ENCODE measurements at regions not wholly inside any gene's neighbourhood (a gene's known extent, or its start where the extent isn't known, plus 50 kb on each side); places are given as distances from the start of the nearest gene placed in this dataset.
A peak's percentile ranks its signal among the peaks of the same experiment; 100 is the strongest.

DNA sequence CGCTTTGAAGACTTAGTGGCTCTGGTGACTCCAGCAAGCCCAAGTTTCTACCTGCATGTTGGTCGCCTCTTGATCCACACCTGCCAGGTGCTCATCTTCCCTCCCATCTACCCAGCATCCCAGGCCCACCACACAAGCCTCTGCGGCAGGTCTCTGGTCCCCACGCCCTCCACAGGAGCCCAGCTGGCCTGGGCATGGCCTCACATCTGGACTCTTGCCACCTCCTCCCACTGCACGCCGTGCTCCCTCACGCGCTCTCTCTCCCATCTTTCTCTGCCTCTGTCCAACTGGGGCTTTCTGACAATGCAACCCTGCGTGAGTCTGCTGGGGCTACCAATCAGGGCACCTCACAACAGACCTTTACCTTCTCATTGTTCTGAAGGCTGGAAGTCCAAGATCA lies 50.2 kb upstream of the FGFR2 start:
- CTCF ChIA-PET, result no interaction called here
- DNase-seq (ENCODE audit: low read depth in 1 of 2, low spot score in 1 of 2), result no peak
- 57% methylated on average over 9 of the region's 9 CpGs for WGBS (ENCODE audit: missing lambda C conversion rate)
- no peak for TF ChIP-seq SREBF2 (IDR thresholded peaks at IDR 0.05)
- TF ChIP-seq GATA3 (IDR thresholded peaks at IDR 0.05; ENCODE audit: borderline replicate concordance), result no peak
- no peak for TF ChIP-seq KDM1A (IDR thresholded peaks at IDR 0.05; ENCODE audit: low read depth)
- TF ChIP-seq RARB (CRISPR knock-in tag; IDR thresholded peaks at IDR 0.05), result no peak
- no peak for TF ChIP-seq RNF2 (IDR thresholded peaks at IDR 0.05; ENCODE audit: borderline replicate concordance, low read depth)
- TF ChIP-seq HOXB5 (CRISPR knock-in tag; IDR thresholded peaks at IDR 0.05), result no peak
- TF ChIP-seq ZC3H11A (IDR thresholded peaks at IDR 0.05), result no peak
- TF ChIP-seq CEBPB (IDR thresholded peaks at IDR 0.05), result no peak
- TF ChIP-seq, protein P1, sequence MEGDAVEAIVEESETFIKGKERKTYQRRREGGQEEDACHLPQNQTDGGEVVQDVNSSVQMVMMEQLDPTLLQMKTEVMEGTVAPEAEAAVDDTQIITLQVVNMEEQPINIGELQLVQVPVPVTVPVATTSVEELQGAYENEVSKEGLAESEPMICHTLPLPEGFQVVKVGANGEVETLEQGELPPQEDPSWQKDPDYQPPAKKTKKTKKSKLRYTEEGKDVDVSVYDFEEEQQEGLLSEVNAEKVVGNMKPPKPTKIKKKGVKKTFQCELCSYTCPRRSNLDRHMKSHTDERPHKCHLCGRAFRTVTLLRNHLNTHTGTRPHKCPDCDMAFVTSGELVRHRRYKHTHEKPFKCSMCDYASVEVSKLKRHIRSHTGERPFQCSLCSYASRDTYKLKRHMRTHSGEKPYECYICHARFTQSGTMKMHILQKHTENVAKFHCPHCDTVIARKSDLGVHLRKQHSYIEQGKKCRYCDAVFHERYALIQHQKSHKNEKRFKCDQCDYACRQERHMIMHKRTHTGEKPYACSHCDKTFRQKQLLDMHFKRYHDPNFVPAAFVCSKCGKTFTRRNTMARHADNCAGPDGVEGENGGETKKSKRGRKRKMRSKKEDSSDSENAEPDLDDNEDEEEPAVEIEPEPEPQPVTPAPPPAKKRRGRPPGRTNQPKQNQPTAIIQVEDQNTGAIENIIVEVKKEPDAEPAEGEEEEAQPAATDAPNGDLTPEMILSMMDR (IDR thresholded peaks at IDR 0.05), result no peak
- TF ChIP-seq RAD21 (conservative IDR thresholded peaks at IDR 0.05 in 1 of 2, IDR thresholded peaks at IDR 0.05 in 1 of 2), result no peak
- TF ChIP-seq EP300 (IDR thresholded peaks at IDR 0.05), result no peak
- TF ChIP-seq, protein P2, sequence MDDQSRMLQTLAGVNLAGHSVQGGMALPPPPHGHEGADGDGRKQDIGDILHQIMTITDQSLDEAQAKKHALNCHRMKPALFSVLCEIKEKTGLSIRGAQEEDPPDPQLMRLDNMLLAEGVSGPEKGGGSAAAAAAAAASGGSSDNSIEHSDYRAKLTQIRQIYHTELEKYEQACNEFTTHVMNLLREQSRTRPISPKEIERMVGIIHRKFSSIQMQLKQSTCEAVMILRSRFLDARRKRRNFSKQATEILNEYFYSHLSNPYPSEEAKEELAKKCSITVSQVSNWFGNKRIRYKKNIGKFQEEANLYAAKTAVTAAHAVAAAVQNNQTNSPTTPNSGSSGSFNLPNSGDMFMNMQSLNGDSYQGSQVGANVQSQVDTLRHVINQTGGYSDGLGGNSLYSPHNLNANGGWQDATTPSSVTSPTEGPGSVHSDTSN (IDR thresholded peaks at IDR 0.05), result no peak
- TF ChIP-seq FOSB (CRISPR knock-in tag; IDR thresholded peaks at IDR 0.05), result no peak
- TF ChIP-seq ZSCAN20 (CRISPR knock-in tag; IDR thresholded peaks at IDR 0.05), result no peak
- TF ChIP-seq EHMT2 (IDR thresholded peaks at IDR 0.05; ENCODE audit: low read depth), result no peak
- no peak for TF ChIP-seq BHLHE40 (IDR thresholded peaks at IDR 0.05; ENCODE audit: low read depth, low read length)
- TF ChIP-seq NR3C1 (IDR thresholded peaks at IDR 0.05), result no peak
- POLR2A ChIA-PET, result no interaction called here
- Histone ChIP-seq H3K4me3 (no peak overlapping the region), H3K4me1 (no peaks in the 10 kb centered on the region), H3K4me2 (no peak overlapping the region), H3K27ac (no peak overlapping the region), H3K9me3 (no peaks in the 10 kb centered on the region)
- no peak for FAIRE-seq
- 0 out of 6 replicates have a peak, but pooled peaks of 1 of the 2 experiments have one; percentile 21 for ATAC-seq

DNA sequence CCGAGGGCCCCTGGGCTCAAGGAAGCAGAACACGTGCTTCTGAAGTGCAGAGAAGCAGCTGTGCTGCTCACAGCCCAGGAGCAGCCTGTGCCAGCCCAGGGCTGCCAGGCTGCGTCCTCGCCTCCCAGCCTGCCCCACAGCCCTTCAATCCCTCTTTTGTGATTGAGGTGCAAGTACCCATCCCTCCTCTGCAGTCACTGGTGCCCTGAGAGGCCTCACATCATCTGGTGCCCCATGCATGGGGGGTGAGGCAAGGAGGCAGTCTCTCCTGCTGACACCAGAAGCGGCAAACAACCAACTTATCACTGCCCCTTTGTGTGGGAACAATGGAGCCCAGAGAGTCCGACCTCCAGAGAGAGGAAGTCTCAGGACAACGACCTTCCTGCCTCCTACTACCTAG lies 49.8 kb upstream of the FGFR2 start:
- FAIRE-seq, result no peak
- H3K4me1 ChIP-seq, result no peaks in the 10 kb centered on the region
- WGBS (ENCODE audit: missing lambda C conversion rate), result 16% methylated on average over 5 of the region's 7 CpGs
- ChIA-PET POLR2A (no interaction called here), CTCF (no interaction called here)
- no peaks in the 10 kb centered on the region for H3K9me3 ChIP-seq
- peak; percentile 32 to 33; a peak in 2 of 6 replicates for ATAC-seq
- no peak overlapping the region for H3K4me3 ChIP-seq
- H3K4me2 ChIP-seq, result no peak overlapping the region
- H3K27ac ChIP-seq, result no peak overlapping the region
- no peak for DNase-seq (ENCODE audit: low read depth in 1 of 2, low spot score in 1 of 2)
- TF ChIP-seq, protein P3, sequence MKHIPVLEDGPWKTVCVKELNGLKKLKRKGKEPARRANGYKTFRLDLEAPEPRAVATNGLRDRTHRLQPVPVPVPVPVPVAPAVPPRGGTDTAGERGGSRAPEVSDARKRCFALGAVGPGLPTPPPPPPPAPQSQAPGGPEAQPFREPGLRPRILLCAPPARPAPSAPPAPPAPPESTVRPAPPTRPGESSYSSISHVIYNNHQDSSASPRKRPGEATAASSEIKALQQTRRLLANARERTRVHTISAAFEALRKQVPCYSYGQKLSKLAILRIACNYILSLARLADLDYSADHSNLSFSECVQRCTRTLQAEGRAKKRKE (CRISPR knock-in tag; IDR thresholded peaks at IDR 0.05; ENCODE audit: low read depth), result no peak
- no peak for TF ChIP-seq NPAS2 (CRISPR knock-in tag; IDR thresholded peaks at IDR 0.05; ENCODE audit: borderline replicate concordance)
- TF ChIP-seq ESRRA (IDR thresholded peaks at IDR 0.05; ENCODE audit: borderline replicate concordance, low read length), result no peak
- TF ChIP-seq RNF2 (IDR thresholded peaks at IDR 0.05; ENCODE audit: borderline replicate concordance, low read depth), result no peak
- no peak for TF ChIP-seq SMC3 (IDR thresholded peaks at IDR 0.05)
- no peak for TF ChIP-seq CHD4 (IDR thresholded peaks at IDR 0.05; ENCODE audit: borderline replicate concordance)
- TF ChIP-seq, protein P1 (IDR thresholded peaks at IDR 0.05), result no peak
- TF ChIP-seq, protein P4, sequence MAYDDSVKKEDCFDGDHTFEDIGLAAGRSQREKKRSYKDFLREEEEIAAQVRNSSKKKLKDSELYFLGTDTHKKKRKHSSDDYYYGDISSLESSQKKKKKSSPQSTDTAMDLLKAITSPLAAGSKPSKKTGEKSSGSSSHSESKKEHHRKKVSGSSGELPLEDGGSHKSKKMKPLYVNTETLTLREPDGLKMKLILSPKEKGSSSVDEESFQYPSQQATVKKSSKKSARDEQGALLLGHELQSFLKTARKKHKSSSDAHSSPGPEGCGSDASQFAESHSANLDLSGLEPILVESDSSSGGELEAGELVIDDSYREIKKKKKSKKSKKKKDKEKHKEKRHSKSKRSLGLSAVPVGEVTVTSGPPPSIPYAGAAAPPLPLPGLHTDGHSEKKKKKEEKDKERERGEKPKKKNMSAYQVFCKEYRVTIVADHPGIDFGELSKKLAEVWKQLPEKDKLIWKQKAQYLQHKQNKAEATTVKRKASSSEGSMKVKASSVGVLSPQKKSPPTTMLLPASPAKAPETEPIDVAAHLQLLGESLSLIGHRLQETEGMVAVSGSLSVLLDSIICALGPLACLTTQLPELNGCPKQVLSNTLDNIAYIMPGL (CRISPR knock-in tag; IDR thresholded peaks at IDR 0.05; ENCODE audit: borderline replicate concordance), result no peak
- TF ChIP-seq MAFK (IDR thresholded peaks at IDR 0.05; ENCODE audit: partially characterized antibody), result no peak
- TF ChIP-seq SREBF2 (IDR thresholded peaks at IDR 0.05), result no peak
- TF ChIP-seq, protein P5, sequence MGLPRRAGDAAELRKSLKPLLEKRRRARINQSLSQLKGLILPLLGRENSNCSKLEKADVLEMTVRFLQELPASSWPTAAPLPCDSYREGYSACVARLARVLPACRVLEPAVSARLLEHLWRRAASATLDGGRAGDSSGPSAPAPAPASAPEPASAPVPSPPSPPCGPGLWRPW (IDR thresholded peaks at IDR 0.05), result no peak
- TF ChIP-seq TP53 (CRISPR knock-in tag; IDR thresholded peaks at IDR 0.05), result no peak
- no peak for TF ChIP-seq CHD2 (IDR thresholded peaks at IDR 0.05; ENCODE audit: low read length, partially characterized antibody)
- no peak for TF ChIP-seq POLR2A (IDR thresholded peaks at IDR 0.05; ENCODE audit: low read length)
- no peak for TF ChIP-seq KDM5A (IDR thresholded peaks at IDR 0.05)
- no peak for TF ChIP-seq ZC3H11A (IDR thresholded peaks at IDR 0.05)
- no peak for TF ChIP-seq RCOR1 (IDR thresholded peaks at IDR 0.05; ENCODE audit: low read depth, low read length)
- no peak for TF ChIP-seq NFE2L2 (conservative IDR thresholded peaks at IDR 0.05; ENCODE audit: low read length)
- TF ChIP-seq JUN (IDR thresholded peaks at IDR 0.05), result no peak
- TF ChIP-seq EP300 (IDR thresholded peaks at IDR 0.05), result no peak

Measured in A549 (cell line).